Stimulated activated CD4-positive, alpha-beta T cell treated with anti-CD3 and anti-CD28 coated beads, Interleukin-4, amount 100 ng/mL, for 1 hour (primary cell): ENCODE measurements at regions not wholly inside any gene's neighbourhood (a gene's known extent, or its start where the extent isn't known, plus 50 kb on each side); places are given as distances from the start of the nearest gene placed in this dataset.

Source experiments
- DNase-seq: peaks from one replicate; pipeline ENCODE4 v3.0.0-alpha.2; 2020

GRCh38 chr20:57794600-57795341 lies 85.0 kb upstream of the PMEPA1 start:
- DNase-seq = no peak

- no peak for DNase-seq
These were observed 84.2 kb upstream of the PMEPA1 start for GRCh38 chr20:57794036-57794435.

GRCh38 chr20:57793421-57793820 lies 83.6 kb upstream of the PMEPA1 start:
- no peak for DNase-seq

- no peak for DNase-seq
These were observed 82.7 kb upstream of the PMEPA1 start for GRCh38 chr20:57792386-57793080.

GRCh38 chr20:57791966-57792365 lies 82.2 kb upstream of the PMEPA1 start:
- DNase-seq = no peak

GRCh38 chr20:57791178-57791962 lies 81.6 kb upstream of the PMEPA1 start:
- DNase-seq = no peak

GRCh38 chr20:57790176-57790575 lies 80.4 kb upstream of the PMEPA1 start:
- DNase-seq = no peak

- DNase-seq = no peak
These were observed 79.3 kb upstream of the PMEPA1 start for GRCh38 chr20:57788936-57789613.

- no peak for DNase-seq
These were observed 78.4 kb upstream of the PMEPA1 start for GRCh38 chr20:57787990-57788781.

GRCh38 chr20:57787151-57787989 lies 77.6 kb upstream of the PMEPA1 start:
- DNase-seq = no peak

- DNase-seq = no peak
These were observed 76.6 kb upstream of the PMEPA1 start for GRCh38 chr20:57786304-57786932.

GRCh38 chr20:57785720-57786119 lies 75.9 kb upstream of the PMEPA1 start:
- DNase-seq = no peak

GRCh38 chr20:57785061-57785460 lies 75.2 kb upstream of the PMEPA1 start:
- DNase-seq = no peak

- no peak for DNase-seq
These were observed 74.4 kb upstream of the PMEPA1 start for GRCh38 chr20:57783956-57784837.

- DNase-seq = no peak
These were observed 73.4 kb upstream of the PMEPA1 start for GRCh38 chr20:57783196-57783595.

- no peak for DNase-seq
These were observed 72.8 kb upstream of the PMEPA1 start for GRCh38 chr20:57782631-57783041.

GRCh38 chr20:57781901-57782300 lies 72.1 kb upstream of the PMEPA1 start:
- DNase-seq = no peak

- DNase-seq = no peak
These were observed 71.1 kb upstream of the PMEPA1 start for GRCh38 chr20:57780906-57781305.

GRCh38 chr20:57780398-57780797 lies 70.6 kb upstream of the PMEPA1 start:
- no peak for DNase-seq
